GM12865 (cell line): ENCODE measurements at regions not wholly inside any gene's neighbourhood (a gene's known extent, or its start where the extent isn't known, plus 50 kb on each side); places are given as distances from the start of the nearest gene placed in this dataset.

Experiments used
- DNase-seq: peaks from one replicate; pipeline ENCODE4 v3.0.0; 2010; ENCODE audit warnings: low read depth
- H3K4me3 ChIP-seq: 2 replicates; pipeline ENCODE4 v1.5.1; 2011; ENCODE audit warnings: mild to moderate bottlenecking, low read depth, low read length, control low read depth
- CTCF ChIP-seq: IDR thresholded peaks from 2 replicates; pipeline ENCODE4 v1.5.1; 2011; ENCODE audit warnings: low read length, control low read depth, low read depth, inconsistent platforms; ENCODE audit not compliant: insufficient read depth; ENCODE audit errors: missing control alignments

- no peak for DNase-seq
- TF ChIP-seq CTCF, result no peak
- H3K4me3 ChIP-seq, result no peak overlapping the region
These were observed 343.2 kb downstream of the PMP22 start for GRCh38 chr17:14921936-14922335.

GRCh38 chr17:14919631-14920213 is 345.4 kb downstream of the PMP22 start:
- no peak for TF ChIP-seq CTCF
- H3K4me3 ChIP-seq, result no peak overlapping the region
- no peak for DNase-seq

- no peak overlapping the region for H3K4me3 ChIP-seq
- TF ChIP-seq CTCF, result no peak
- DNase-seq, result no peak
These were observed 346.0 kb downstream of the PMP22 start for GRCh38 chr17:14919094-14919493.

GRCh38 chr17:14918540-14918939 is 346.6 kb downstream of the PMP22 start:
- no peak overlapping the region for H3K4me3 ChIP-seq
- DNase-seq, result no peak
- TF ChIP-seq CTCF, result no peak

- no peak for TF ChIP-seq CTCF
- no peak overlapping the region for H3K4me3 ChIP-seq
- DNase-seq, result no peak
These were observed 354.2 kb downstream of the PMP22 start for GRCh38 chr17:14910916-14911315.

GRCh38 chr17:14904386-14904785 is 360.7 kb downstream of the PMP22 start:
- no peak for TF ChIP-seq CTCF
- DNase-seq, result no peak
- H3K4me3 ChIP-seq, result no peak overlapping the region

- no peak overlapping the region for H3K4me3 ChIP-seq
- TF ChIP-seq CTCF, result no peak
- DNase-seq, result no peak
These were observed 361.3 kb downstream of the PMP22 start for GRCh38 chr17:14903854-14904253.
